ENCODE measurements at regions not wholly inside any gene's neighbourhood (a gene's known extent, or its start where the extent isn't known, plus 50 kb on each side); places are given as distances from the start of the nearest gene placed in this dataset.
"Not testable (repeated sequence)": the region's sequence is repeated elsewhere in the genome, so short reads cannot be mapped to it uniquely, and the experiment has no call there.

DNA sequence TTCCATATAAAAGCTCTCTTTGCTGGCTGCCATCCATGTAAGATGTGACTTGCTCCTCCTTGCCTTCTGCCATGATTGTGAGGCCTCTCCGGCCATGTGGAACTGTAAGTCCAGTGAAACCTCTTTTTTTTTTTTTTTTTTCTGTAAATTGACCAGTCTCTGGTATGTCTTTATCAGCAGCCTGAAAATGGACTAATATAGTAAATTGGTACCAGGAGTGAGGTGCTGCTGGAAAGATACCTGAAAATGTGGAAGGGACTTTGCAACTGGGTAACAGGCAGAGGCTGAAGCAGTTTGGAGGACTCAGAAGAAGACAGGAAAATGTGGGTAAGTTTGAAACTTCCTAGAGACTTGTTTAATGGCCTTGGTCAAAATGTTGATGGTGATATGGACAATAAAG lies 124.3 kb upstream of the AADAT start:
- H3K4me1 ChIP-seq (ENCODE audit: insufficient read depth, low read length), result no peaks in the 10 kb centered on the region
- H3K27ac ChIP-seq (ENCODE audit: low read depth, low read length), result no peak overlapping the region
- no peak overlapping the region for H3K4me3 Mint-ChIP-seq (ENCODE audit: unreplicated experiment)
- H3K9me3 ChIP-seq (ENCODE audit: insufficient read depth, low read depth, low read length), result no peaks in the 10 kb centered on the region
- no peaks in the 10 kb centered on the region for H3K4me1 Mint-ChIP-seq (ENCODE audit: low read depth, unreplicated experiment)
- H3K9me3 Mint-ChIP-seq (ENCODE audit: unreplicated experiment), result peaks cover 24% of the 10 kb centered on the region
- DNase-seq (ENCODE audit: low read depth) (no peak), FAIRE-seq (no peak)
- no peak overlapping the region for H3K4me3 ChIP-seq (ENCODE audit: insufficient read depth, low read depth, low read length)
- no peak overlapping the region for H3K9ac ChIP-seq (ENCODE audit: low read length)
- no peaks in the 10 kb centered on the region for H3K27me3 Mint-ChIP-seq (ENCODE audit: low read depth, unreplicated experiment)
- H3K4me2 ChIP-seq (ENCODE audit: low read length), result no peak overlapping the region
- no peak overlapping the region for H2AFZ ChIP-seq (ENCODE audit: low read depth, low read length)
- H3K27me3 ChIP-seq (ENCODE audit: insufficient read depth, low read length), result no peaks in the 10 kb centered on the region
- no peaks in the 10 kb centered on the region for H3K36me3 Mint-ChIP-seq (ENCODE audit: low read depth, unreplicated experiment)
- H3K79me2 ChIP-seq (ENCODE audit: insufficient read depth, low read length), result no peaks in the 10 kb centered on the region
- TF ChIP-seq EZH2 (IDR thresholded peaks at IDR 0.05; ENCODE audit: insufficient read depth, low read length), result no peak
- TF ChIP-seq, protein P1, sequence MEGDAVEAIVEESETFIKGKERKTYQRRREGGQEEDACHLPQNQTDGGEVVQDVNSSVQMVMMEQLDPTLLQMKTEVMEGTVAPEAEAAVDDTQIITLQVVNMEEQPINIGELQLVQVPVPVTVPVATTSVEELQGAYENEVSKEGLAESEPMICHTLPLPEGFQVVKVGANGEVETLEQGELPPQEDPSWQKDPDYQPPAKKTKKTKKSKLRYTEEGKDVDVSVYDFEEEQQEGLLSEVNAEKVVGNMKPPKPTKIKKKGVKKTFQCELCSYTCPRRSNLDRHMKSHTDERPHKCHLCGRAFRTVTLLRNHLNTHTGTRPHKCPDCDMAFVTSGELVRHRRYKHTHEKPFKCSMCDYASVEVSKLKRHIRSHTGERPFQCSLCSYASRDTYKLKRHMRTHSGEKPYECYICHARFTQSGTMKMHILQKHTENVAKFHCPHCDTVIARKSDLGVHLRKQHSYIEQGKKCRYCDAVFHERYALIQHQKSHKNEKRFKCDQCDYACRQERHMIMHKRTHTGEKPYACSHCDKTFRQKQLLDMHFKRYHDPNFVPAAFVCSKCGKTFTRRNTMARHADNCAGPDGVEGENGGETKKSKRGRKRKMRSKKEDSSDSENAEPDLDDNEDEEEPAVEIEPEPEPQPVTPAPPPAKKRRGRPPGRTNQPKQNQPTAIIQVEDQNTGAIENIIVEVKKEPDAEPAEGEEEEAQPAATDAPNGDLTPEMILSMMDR (IDR thresholded peaks at IDR 0.05; ENCODE audit: insufficient read depth, low read depth, low read length), result no peak
- no peaks in the 10 kb centered on the region for H3K36me3 ChIP-seq (ENCODE audit: insufficient read depth, low read length)
- H4K20me1 ChIP-seq (ENCODE audit: insufficient read depth, low read length), result no peaks in the 10 kb centered on the region
- no peak overlapping the region for H3K27ac Mint-ChIP-seq (ENCODE audit: unreplicated experiment)

DNA sequence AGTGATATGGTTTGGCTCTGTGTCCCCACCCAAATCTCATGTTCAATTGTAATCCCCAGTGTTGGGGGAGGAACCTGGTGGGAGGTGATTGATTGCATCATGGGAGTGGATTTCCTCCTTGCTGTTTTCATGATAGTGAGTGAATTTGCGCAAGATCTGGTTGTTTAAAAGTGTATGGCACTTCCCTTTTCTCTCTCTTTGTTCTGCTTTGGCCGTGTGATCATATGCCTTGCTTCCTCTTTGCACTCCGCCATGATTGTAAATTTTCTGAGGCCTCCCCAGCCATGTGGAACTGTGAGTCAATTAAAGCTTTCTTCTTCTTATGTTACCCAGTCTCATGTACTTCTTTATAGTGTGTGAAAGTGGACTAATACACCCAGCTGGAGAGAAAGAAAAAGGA lies 113.0 kb upstream of the AADAT start:
- no peak overlapping the region for H3K27ac Mint-ChIP-seq (ENCODE audit: unreplicated experiment)
- DNase-seq (ENCODE audit: low read depth) (no peak), FAIRE-seq (no peak)

DNA sequence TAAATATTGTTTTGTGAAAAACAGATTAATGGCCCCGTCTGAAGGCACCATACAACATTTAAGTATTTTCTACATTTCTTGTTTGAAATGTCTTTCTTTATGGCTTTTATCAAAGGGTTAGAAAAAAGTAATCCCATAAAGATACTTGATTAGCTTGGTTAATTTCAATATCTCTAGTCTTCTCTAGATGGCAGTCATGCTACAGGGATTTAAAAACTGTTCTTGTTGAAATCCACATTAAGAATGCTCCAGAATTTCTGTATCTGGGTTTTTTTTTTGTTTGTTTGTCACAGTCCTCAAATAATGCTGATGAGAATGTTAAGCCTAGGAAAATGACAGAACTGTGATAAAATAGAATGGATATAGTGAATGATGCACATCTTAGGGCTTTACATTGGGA lies 109.0 kb upstream of the AADAT start:
- H3K4me2 ChIP-seq (ENCODE audit: low read length), result no peak overlapping the region
- H3K4me1 Mint-ChIP-seq (ENCODE audit: low read depth, unreplicated experiment), result no peaks in the 10 kb centered on the region
- FAIRE-seq (no peak), DNase-seq (ENCODE audit: low read depth) (no peak)
- H3K4me3 ChIP-seq (ENCODE audit: insufficient read depth, low read depth, low read length), result no peak overlapping the region
- H3K4me1 ChIP-seq (ENCODE audit: insufficient read depth, low read length), result no peaks in the 10 kb centered on the region
- no peaks in the 10 kb centered on the region for H3K79me2 ChIP-seq (ENCODE audit: insufficient read depth, low read length)
- H3K9me3 Mint-ChIP-seq (ENCODE audit: unreplicated experiment), result peaks cover 2% of the 10 kb centered on the region
- no peak overlapping the region for H3K4me3 Mint-ChIP-seq (ENCODE audit: unreplicated experiment)
- no peaks in the 10 kb centered on the region for H3K36me3 ChIP-seq (ENCODE audit: insufficient read depth, low read length)
- TF ChIP-seq, protein P1 (IDR thresholded peaks at IDR 0.05; ENCODE audit: insufficient read depth, low read depth, low read length), result peak; percentile 14
- no peak for TF ChIP-seq EZH2 (IDR thresholded peaks at IDR 0.05; ENCODE audit: insufficient read depth, low read length)
- no peaks in the 10 kb centered on the region for H4K20me1 ChIP-seq (ENCODE audit: insufficient read depth, low read length)
- no peak overlapping the region for H3K9ac ChIP-seq (ENCODE audit: low read length)
- no peaks in the 10 kb centered on the region for H3K27me3 ChIP-seq (ENCODE audit: insufficient read depth, low read length)
- no peak overlapping the region for H3K27ac Mint-ChIP-seq (ENCODE audit: unreplicated experiment)
- H3K27ac ChIP-seq (ENCODE audit: low read depth, low read length), result no peak overlapping the region
- no peaks in the 10 kb centered on the region for H3K36me3 Mint-ChIP-seq (ENCODE audit: low read depth, unreplicated experiment)
- H3K9me3 ChIP-seq (ENCODE audit: insufficient read depth, low read depth, low read length), result no peaks in the 10 kb centered on the region
- H2AFZ ChIP-seq (ENCODE audit: low read depth, low read length), result no peak overlapping the region
- H3K27me3 Mint-ChIP-seq (ENCODE audit: low read depth, unreplicated experiment), result no peaks in the 10 kb centered on the region

More for the DNA sequence above, 113.0 kb upstream of the AADAT start:
- H3K79me2 ChIP-seq (ENCODE audit: insufficient read depth, low read length), result no peaks in the 10 kb centered on the region
- no peak overlapping the region for H3K4me2 ChIP-seq (ENCODE audit: low read length)
- no peaks in the 10 kb centered on the region for H3K27me3 ChIP-seq (ENCODE audit: insufficient read depth, low read length)
- H3K9ac ChIP-seq (ENCODE audit: low read length), result no peak overlapping the region
- no peak overlapping the region for H3K4me3 ChIP-seq (ENCODE audit: insufficient read depth, low read depth, low read length)
- no peaks in the 10 kb centered on the region for H3K4me1 ChIP-seq (ENCODE audit: insufficient read depth, low read length)
- TF ChIP-seq EZH2 (IDR thresholded peaks at IDR 0.05; ENCODE audit: insufficient read depth, low read length), result no peak
- TF ChIP-seq, protein P1 (IDR thresholded peaks at IDR 0.05; ENCODE audit: insufficient read depth, low read depth, low read length), result no peak
- Mint-ChIP-seq H3K4me3 (ENCODE audit: unreplicated experiment) (no peak overlapping the region), H3K4me1 (ENCODE audit: low read depth, unreplicated experiment) (no peaks in the 10 kb centered on the region), H3K27me3 (ENCODE audit: low read depth, unreplicated experiment) (no peaks in the 10 kb centered on the region), H3K9me3 (ENCODE audit: unreplicated experiment) (peaks cover 6% of the 10 kb centered on the region), H3K36me3 (ENCODE audit: low read depth, unreplicated experiment) (no peaks in the 10 kb centered on the region)
- H3K36me3 ChIP-seq (ENCODE audit: insufficient read depth, low read length), result no peaks in the 10 kb centered on the region
- no peak overlapping the region for H2AFZ ChIP-seq (ENCODE audit: low read depth, low read length)
- H3K9me3 ChIP-seq (ENCODE audit: insufficient read depth, low read depth, low read length), result no peaks in the 10 kb centered on the region
- H3K27ac ChIP-seq (ENCODE audit: low read depth, low read length), result no peak overlapping the region
- no peaks in the 10 kb centered on the region for H4K20me1 ChIP-seq (ENCODE audit: insufficient read depth, low read length)

- not testable (repeated sequence) for H3K9ac ChIP-seq (ENCODE audit: low read length); H3K4me3 Mint-ChIP-seq (ENCODE audit: unreplicated experiment); FAIRE-seq; DNase-seq (ENCODE audit: low read depth); H3K36me3 ChIP-seq (ENCODE audit: insufficient read depth, low read length); H3K27me3 ChIP-seq (ENCODE audit: insufficient read depth, low read length); H3K4me3 ChIP-seq (ENCODE audit: insufficient read depth, low read depth, low read length); H3K27ac Mint-ChIP-seq (ENCODE audit: unreplicated experiment); H2AFZ ChIP-seq (ENCODE audit: low read depth, low read length); H3K27me3 Mint-ChIP-seq (ENCODE audit: low read depth, unreplicated experiment); H3K27ac ChIP-seq (ENCODE audit: low read depth, low read length); H3K4me1 ChIP-seq (ENCODE audit: insufficient read depth, low read length); H3K36me3 Mint-ChIP-seq (ENCODE audit: low read depth, unreplicated experiment); H3K9me3 ChIP-seq (ENCODE audit: insufficient read depth, low read depth, low read length); H3K9me3 Mint-ChIP-seq (ENCODE audit: unreplicated experiment); H3K79me2 ChIP-seq (ENCODE audit: insufficient read depth, low read length); H3K4me1 Mint-ChIP-seq (ENCODE audit: low read depth, unreplicated experiment); H4K20me1 ChIP-seq (ENCODE audit: insufficient read depth, low read length); H3K4me2 ChIP-seq (ENCODE audit: low read length)
These were observed 105.0 kb upstream of the AADAT start for GRCh38 chr4:170194794-170195193.

Measured in astrocyte (in vitro differentiated cells and primary cell).